OCI-LY3 (cell line): ENCODE measurements at regions not wholly inside any gene's neighbourhood (a gene's known extent, or its start where the extent isn't known, plus 50 kb on each side); places are given as distances from the start of the nearest gene placed in this dataset.

ENCODE experiments used
- EZH2phosphoT487 ChIP-seq: fragments of 200-600 bp; shearing (Covaris generic); IDR thresholded peaks from 2 replicates; pipeline ENCODE4 v1.6.1; 2018; ENCODE audit warnings: antibody characterized with exemption, mixed run types, low read depth
- TF ChIP-seq, protein P1 (sequence below): fragments of 200-600, 300-600 bp; sonication (generic); IDR thresholded peaks from 2 replicates; pipeline ENCODE4 v1.5.1; 2014; ENCODE audit warnings: antibody characterized with exemption, low read length, low read depth

DNA sequence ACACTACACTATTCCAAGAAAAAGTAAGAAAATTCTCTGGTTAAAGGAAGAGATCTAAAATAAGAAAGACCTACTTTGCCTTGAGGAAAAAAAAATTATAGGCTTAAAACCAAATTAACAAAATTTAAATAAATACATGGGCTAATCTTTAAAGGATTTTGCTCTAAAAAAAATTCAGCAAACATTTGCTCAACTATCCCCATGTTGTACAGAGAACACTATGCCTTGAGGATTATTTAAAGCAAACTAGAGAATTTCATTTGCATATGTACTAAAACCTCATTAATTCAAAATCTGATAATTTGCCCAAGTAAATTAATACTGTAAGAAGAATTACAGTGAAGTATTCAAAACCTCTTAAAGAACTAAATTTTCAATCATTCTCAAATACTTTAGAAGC lies 71.6 kb upstream of the KCNIP4 start:
- TF ChIP-seq, protein P1, sequence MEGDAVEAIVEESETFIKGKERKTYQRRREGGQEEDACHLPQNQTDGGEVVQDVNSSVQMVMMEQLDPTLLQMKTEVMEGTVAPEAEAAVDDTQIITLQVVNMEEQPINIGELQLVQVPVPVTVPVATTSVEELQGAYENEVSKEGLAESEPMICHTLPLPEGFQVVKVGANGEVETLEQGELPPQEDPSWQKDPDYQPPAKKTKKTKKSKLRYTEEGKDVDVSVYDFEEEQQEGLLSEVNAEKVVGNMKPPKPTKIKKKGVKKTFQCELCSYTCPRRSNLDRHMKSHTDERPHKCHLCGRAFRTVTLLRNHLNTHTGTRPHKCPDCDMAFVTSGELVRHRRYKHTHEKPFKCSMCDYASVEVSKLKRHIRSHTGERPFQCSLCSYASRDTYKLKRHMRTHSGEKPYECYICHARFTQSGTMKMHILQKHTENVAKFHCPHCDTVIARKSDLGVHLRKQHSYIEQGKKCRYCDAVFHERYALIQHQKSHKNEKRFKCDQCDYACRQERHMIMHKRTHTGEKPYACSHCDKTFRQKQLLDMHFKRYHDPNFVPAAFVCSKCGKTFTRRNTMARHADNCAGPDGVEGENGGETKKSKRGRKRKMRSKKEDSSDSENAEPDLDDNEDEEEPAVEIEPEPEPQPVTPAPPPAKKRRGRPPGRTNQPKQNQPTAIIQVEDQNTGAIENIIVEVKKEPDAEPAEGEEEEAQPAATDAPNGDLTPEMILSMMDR, result no peak
- no peak for TF ChIP-seq EZH2phosphoT487
